A549 (cell line): ENCODE measurements at regions not wholly inside any gene's neighbourhood (a gene's known extent, or its start where the extent isn't known, plus 50 kb on each side); places are given as distances from the start of the nearest gene placed in this dataset.

ENCODE experiments used
- ATAC-seq, 2 experiments: fragments of 200-7000 bp in 1 of 2; fragments of >200 bp in 1 of 2; cut with Nextera tagmentation in 1 of 2; cut with Tn5 transposase in 1 of 2; 3 replicates each; pipeline versions ENCODE4 v1.8.0 to v1.9.1; 2018 to 2020; ENCODE audit warnings: mild to moderate bottlenecking in 1 of 2, moderate library complexity in 1 of 2
- CTCF ChIA-PET: fragments of 300-600 bp; sonication (Branson Sonifier 250); formaldehyde crosslinking; extraction: SDS; loops from one replicate; lab custom pipeline; 2021; ENCODE audit warnings: antibody characterized with exemption, inconsistent platforms; lab: Yijun Ruan, JAX
- POLR2A ChIA-PET: fragments of 350-600 bp; formaldehyde crosslinking; extraction: SDS; loops from one replicate; lab custom pipeline; 2021; ENCODE audit warnings: antibody characterized with exemption, inconsistent platforms; lab: Yijun Ruan, JAX
- DNase-seq, 2 experiments: peaks; one replicate each; pipeline versions ENCODE4 v3.0.0 to v3.0.0-alpha.2; 2011 to 2016; ENCODE audit warnings: low read depth in 1 of 2, low spot score in 1 of 2
- FAIRE-seq: peaks from 2 replicates; lab custom pipeline; 2011; peaks lifted over from hg19 to GRCh38; lab: Jason Lieb, UNC
- H3K27ac ChIP-seq, 2 experiments: fragments of >200 bp; sonication (Bioruptor Twin); formaldehyde crosslinking; 3 replicates each; pipeline ENCODE4 v1.5.1; 2016 to 2017
- H3K4me1 ChIP-seq: fragments of >200 bp; sonication (Bioruptor Twin); formaldehyde crosslinking; 3 replicates; pipeline ENCODE4 v1.6.1; 2016
- H3K4me2 ChIP-seq: fragments of >200 bp; sonication (Bioruptor Twin); formaldehyde crosslinking; 3 replicates; pipeline ENCODE4 v1.6.1; 2016
- H3K4me3 ChIP-seq: fragments of >200 bp; sonication (Bioruptor Twin); formaldehyde crosslinking; 3 replicates; pipeline ENCODE4 v1.5.1; 2016
- H3K9me3 ChIP-seq: fragments of >200 bp; sonication (Bioruptor Twin); formaldehyde crosslinking; 3 replicates; pipeline ENCODE4 v1.6.1; 2016
- CEBPB ChIP-seq, 2 experiments: fragments of >200 bp in 1 of 2; sonication (Bioruptor Twin) in 1 of 2; formaldehyde crosslinking in 1 of 2; IDR thresholded peaks; 2 replicates each; pipeline ENCODE4 v1.6.1; 2012 to 2016
- CHD4 ChIP-seq: fragments of 200-600 bp; sonication (generic); IDR thresholded peaks from 2 replicates; pipeline ENCODE4 v1.6.1; 2016; ENCODE audit warnings: antibody characterized with exemption, mild to moderate bottlenecking, borderline replicate concordance
- EHF ChIP-seq: fragments of 250-450 bp; sonication (Bioruptor Pico); IDR thresholded peaks from 2 replicates; pipeline ENCODE4 v1.5.0; 2020; ENCODE audit warnings: mild to moderate bottlenecking
- EP300 ChIP-seq, 2 experiments: fragments of >200 bp; sonication (Bioruptor Twin); formaldehyde crosslinking; IDR thresholded peaks; 2 replicates in 1 of 2; 3 replicates in 1 of 2; pipeline ENCODE4 v1.6.1; 2016 to 2017
- FOSL2 ChIP-seq, 2 experiments: fragments of 450-650 bp in 1 of 2; fragments of >200 bp in 1 of 2; sonication (Bioruptor Twin) in 1 of 2; formaldehyde crosslinking; IDR thresholded peaks; 2 replicates each; pipeline versions ENCODE4 v1.5.0 to v1.6.1; 2016 to 2020; ENCODE audit warnings: mild to moderate bottlenecking in 1 of 2, moderate library complexity in 1 of 2
- HEYL ChIP-seq: fragments of 250-450 bp; sonication (Bioruptor Pico); IDR thresholded peaks from 2 replicates; pipeline ENCODE4 v1.8.0; 2021; ENCODE audit warnings: mild to moderate bottlenecking, moderate library complexity
- HOXB13 ChIP-seq: fragments of 250-450 bp; sonication (Bioruptor Pico); IDR thresholded peaks from 2 replicates; pipeline ENCODE4 v1.5.0; 2020; ENCODE audit warnings: low read depth, mild to moderate bottlenecking, moderate library complexity
- HOXB5 ChIP-seq: fragments of 250-450 bp; sonication (Bioruptor Pico); IDR thresholded peaks from 2 replicates; pipeline ENCODE4 v1.5.0; 2020; ENCODE audit warnings: mild to moderate bottlenecking, moderate library complexity
- KDM5A ChIP-seq: fragments of 200-600 bp; sonication (generic); IDR thresholded peaks from 2 replicates; pipeline ENCODE4 v1.6.1; 2016; ENCODE audit warnings: antibody characterized with exemption, mild to moderate bottlenecking
- MAFK ChIP-seq: fragments of 450-650 bp; IDR thresholded peaks from 2 replicates; pipeline ENCODE4 v1.6.1; 2014; ENCODE audit not compliant: partially characterized antibody
- MAZ ChIP-seq: fragments of 150-350 bp; IDR thresholded peaks from 2 replicates; pipeline ENCODE4 v1.6.1; 2014; ENCODE audit warnings: antibody characterized with exemption, low read depth, low read length, borderline replicate concordance
- PHF8 ChIP-seq: fragments of 200-600 bp; sonication (generic); IDR thresholded peaks from 2 replicates; pipeline ENCODE4 v1.6.1; 2016; ENCODE audit warnings: low read depth, mild to moderate bottlenecking, antibody characterized with exemption, moderate library complexity, borderline replicate concordance
- POLR2A ChIP-seq: IDR thresholded peaks from 2 replicates; pipeline ENCODE4 v1.6.1; 2012; ENCODE audit warnings: mild to moderate bottlenecking, low read length
- POLR2AphosphoS2 ChIP-seq: conservative IDR thresholded peaks from 2 replicates; pipeline ENCODE4 v1.6.1; 2012; ENCODE audit warnings: low read length, improper control_type of control experiment, inconsistent platforms
- RARB ChIP-seq: fragments of 250-450 bp; sonication (Bioruptor Pico); IDR thresholded peaks from 2 replicates; pipeline ENCODE4 v1.8.0; 2021; ENCODE audit warnings: mild to moderate bottlenecking, moderate library complexity
- RFX5 ChIP-seq: fragments of 450-650 bp; IDR thresholded peaks from 2 replicates; pipeline ENCODE4 v1.7.1; 2014; ENCODE audit warnings: antibody characterized with exemption, mild to moderate bottlenecking, moderate library complexity
- SMC3 ChIP-seq: fragments of >200 bp; sonication (Bioruptor Twin); formaldehyde crosslinking; IDR thresholded peaks from 3 replicates; pipeline ENCODE4 v1.6.1; 2018; ENCODE audit warnings: inconsistent platforms
- SREBF2 ChIP-seq: fragments of 450-650 bp; IDR thresholded peaks from 2 replicates; pipeline ENCODE4 v1.6.1; 2014; ENCODE audit warnings: mild to moderate bottlenecking, moderate library complexity
- TFCP2L1 ChIP-seq: fragments of 250-450 bp; sonication (Bioruptor Pico); IDR thresholded peaks from 2 replicates; pipeline ENCODE4 v1.5.0; 2021; ENCODE audit warnings: mild to moderate bottlenecking
- ZNF302 ChIP-seq: fragments of 250-450 bp; sonication (Bioruptor Pico); IDR thresholded peaks from 2 replicates; pipeline ENCODE4 v1.9.0; 2021; ENCODE audit warnings: inconsistent platforms, mild to moderate bottlenecking, moderate library complexity
- ZSCAN20 ChIP-seq: fragments of 250-450 bp; sonication (Bioruptor Pico); IDR thresholded peaks from 2 replicates; pipeline ENCODE4 v1.8.0; 2022; ENCODE audit warnings: mild to moderate bottlenecking, moderate library complexity
- WGBS: methylation state at CpG from one replicate; pipeline ENCODE4 v1.1.6; 2017; ENCODE audit errors: missing lambda C conversion rate; 5-methylcytosine and 5-hydroxymethylcytosine counted together
- TF ChIP-seq, protein P1 (sequence below): IDR thresholded peaks from 2 replicates; pipeline ENCODE4 v1.6.1; 2012; ENCODE audit warnings: low read depth, borderline replicate concordance
- TF ChIP-seq, protein P2 (sequence below): IDR thresholded peaks from 2 replicates; pipeline ENCODE4 v1.6.1; 2012
- TF ChIP-seq, protein P3 (sequence below): fragments of 250-450 bp; sonication (Bioruptor Pico); IDR thresholded peaks from 2 replicates; pipeline ENCODE4 v1.5.0; 2021; ENCODE audit warnings: mild to moderate bottlenecking, moderate library complexity, borderline replicate concordance
- TF ChIP-seq, protein P4 (sequence below): fragments of >200 bp; sonication (Bioruptor Twin); formaldehyde crosslinking; IDR thresholded peaks from 3 replicates; pipeline ENCODE4 v1.6.1; 2016

DNA sequence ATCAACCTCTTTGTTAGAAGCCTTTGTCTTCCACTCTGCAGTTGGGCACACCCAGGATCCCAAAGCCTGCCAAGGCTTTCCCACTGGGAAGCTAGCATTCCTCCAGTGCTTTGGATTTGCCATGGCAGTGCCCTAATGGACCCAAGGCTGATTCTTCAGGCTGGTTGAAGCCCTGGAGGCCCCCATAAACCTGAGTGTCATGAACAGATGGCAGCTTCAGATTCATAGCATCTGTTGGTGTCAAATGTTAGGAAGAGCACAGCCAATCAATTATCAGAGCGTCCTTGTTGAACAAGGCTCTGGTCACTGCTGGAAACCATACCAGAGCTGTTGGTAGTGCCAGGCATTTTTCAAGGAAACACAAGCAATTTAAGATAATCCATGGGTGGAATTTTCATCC, 241.1 kb upstream of the KLF4 start:
- ChIA-PET CTCF (interaction anchor here (0.6 to 1.5 kb wide), 4 partner anchors 12 to 1351 kb away, joined by 3 read pairs; no protein-coding TSS in a partner anchor), POLR2A (no interaction called here)
- Histone ChIP-seq H3K4me3 (no peak overlapping the region), H3K4me1 (peaks cover 13% of the 10 kb centered on the region), H3K9me3 (no peaks in the 10 kb centered on the region), H3K4me2 (no peak overlapping the region), H3K27ac (no peak overlapping the region)
- DNase-seq: no peak
- TF ChIP-seq RFX5 (no peak), POLR2A (no peak), HEYL (CRISPR knock-in tag) (no peak), MAZ (no peak), CEBPB (IDR thresholded peaks at IDR 0.05) (no peak), RARB (CRISPR knock-in tag) (no peak)
- no peak for ATAC-seq
- FAIRE-seq: no peak
- 89% methylated on average over 1 of the region's 1 CpG for WGBS

DNA sequence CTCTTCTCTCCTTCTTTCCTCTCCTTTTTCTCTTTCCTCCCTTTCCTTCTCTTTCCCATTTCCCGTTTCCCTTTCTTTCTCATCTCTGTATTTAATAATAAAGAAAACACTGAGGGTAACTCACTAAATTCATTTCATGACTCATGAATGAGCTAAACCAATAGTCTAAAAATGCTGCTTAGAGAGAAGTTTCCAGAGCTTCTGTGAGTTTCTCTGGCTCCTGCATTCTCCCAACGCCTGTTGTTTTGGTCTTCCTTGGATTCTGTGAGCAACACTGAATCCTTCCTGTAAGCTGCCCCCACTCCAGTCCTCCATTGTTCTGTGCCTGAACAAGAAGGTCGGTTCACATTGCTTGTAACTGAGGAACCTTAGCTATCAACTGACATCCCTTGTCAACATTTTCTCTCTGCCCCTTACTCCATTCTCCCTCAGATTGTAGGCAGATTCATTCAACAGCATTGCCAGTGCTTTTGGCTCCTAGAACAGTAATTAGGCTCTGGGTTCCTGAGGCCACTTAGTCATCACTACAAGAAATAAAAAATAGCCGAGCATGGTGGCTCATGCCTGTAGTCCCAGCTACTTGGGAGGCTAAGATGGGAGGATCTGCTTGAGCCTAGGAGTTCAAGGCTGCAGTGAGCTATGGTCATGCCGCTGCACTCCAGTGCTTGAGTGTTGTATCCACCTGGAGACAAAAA, 237.7 kb upstream of the KLF4 start:
- 69% methylated on average over 5 of the region's 5 CpGs for WGBS
- ChIA-PET CTCF (no interaction called here), POLR2A (no interaction called here)
- no peaks in the 10 kb centered on the region for H3K9me3 ChIP-seq
- TF ChIP-seq, protein P1, sequence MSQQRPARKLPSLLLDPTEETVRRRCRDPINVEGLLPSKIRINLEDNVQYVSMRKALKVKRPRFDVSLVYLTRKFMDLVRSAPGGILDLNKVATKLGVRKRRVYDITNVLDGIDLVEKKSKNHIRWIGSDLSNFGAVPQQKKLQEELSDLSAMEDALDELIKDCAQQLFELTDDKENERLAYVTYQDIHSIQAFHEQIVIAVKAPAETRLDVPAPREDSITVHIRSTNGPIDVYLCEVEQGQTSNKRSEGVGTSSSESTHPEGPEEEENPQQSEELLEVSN: no peak
- TF ChIP-seq, protein P2, sequence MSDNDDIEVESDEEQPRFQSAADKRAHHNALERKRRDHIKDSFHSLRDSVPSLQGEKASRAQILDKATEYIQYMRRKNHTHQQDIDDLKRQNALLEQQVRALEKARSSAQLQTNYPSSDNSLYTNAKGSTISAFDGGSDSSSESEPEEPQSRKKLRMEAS: no peak
- TF ChIP-seq HOXB5 (CRISPR knock-in tag): no peak
- TF ChIP-seq ZNF302 (CRISPR knock-in tag): no peak
- TF ChIP-seq, protein P3, sequence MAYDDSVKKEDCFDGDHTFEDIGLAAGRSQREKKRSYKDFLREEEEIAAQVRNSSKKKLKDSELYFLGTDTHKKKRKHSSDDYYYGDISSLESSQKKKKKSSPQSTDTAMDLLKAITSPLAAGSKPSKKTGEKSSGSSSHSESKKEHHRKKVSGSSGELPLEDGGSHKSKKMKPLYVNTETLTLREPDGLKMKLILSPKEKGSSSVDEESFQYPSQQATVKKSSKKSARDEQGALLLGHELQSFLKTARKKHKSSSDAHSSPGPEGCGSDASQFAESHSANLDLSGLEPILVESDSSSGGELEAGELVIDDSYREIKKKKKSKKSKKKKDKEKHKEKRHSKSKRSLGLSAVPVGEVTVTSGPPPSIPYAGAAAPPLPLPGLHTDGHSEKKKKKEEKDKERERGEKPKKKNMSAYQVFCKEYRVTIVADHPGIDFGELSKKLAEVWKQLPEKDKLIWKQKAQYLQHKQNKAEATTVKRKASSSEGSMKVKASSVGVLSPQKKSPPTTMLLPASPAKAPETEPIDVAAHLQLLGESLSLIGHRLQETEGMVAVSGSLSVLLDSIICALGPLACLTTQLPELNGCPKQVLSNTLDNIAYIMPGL: no peak
- TF ChIP-seq ZSCAN20 (CRISPR knock-in tag): no peak
- TF ChIP-seq PHF8: no peak
- TF ChIP-seq FOSL2 (IDR thresholded peaks at IDR 0.05): no peak
- TF ChIP-seq FOSL2 (CRISPR knock-in tag; IDR thresholded peaks at IDR 0.05): no peak
- TF ChIP-seq TFCP2L1 (CRISPR knock-in tag): no peak
- TF ChIP-seq CEBPB (IDR thresholded peaks at IDR 0.05): no peak
- no peak for TF ChIP-seq SMC3
- no peak for TF ChIP-seq EHF (CRISPR knock-in tag)
- no peak for TF ChIP-seq KDM5A
- no peak overlapping the region for H3K4me3 ChIP-seq
- no peak for FAIRE-seq
- no peak overlapping the region for H3K4me2 ChIP-seq
- DNase-seq: no peak
- no peaks in the 10 kb centered on the region for H3K4me1 ChIP-seq
- no peak for ATAC-seq
- no peak overlapping the region for H3K27ac ChIP-seq

DNA sequence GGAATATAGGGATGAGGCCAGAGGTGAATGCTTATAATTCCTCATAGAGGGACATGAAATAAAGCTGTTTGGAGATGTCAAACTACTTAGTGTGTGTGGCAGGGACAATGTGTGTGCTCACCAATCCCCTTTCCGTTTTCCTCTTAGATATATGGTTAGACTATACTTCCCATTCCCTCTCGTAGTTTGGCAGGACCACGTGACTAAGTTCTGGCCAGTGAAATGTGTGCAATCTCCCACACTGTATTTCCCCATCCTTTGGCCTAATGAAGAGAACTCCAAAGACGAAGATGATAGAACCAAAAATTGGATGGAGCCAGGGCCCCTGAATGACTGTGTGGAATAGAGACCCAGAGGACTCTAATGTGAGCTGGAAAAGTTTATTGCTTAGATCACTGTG, 233.4 kb upstream of the KLF4 start:
- Histone ChIP-seq H3K4me2 (no peak overlapping the region), H3K4me1 (no peaks in the 10 kb centered on the region), H3K4me3 (no peak overlapping the region), H3K27ac (no peak overlapping the region), H3K9me3 (no peaks in the 10 kb centered on the region)
- ChIA-PET POLR2A (no interaction called here), CTCF (interaction anchor here (0.8 kb wide), 1 partner anchor 86 kb away, joined by 3 read pairs; no protein-coding TSS in a partner anchor)
- no peak for FAIRE-seq
- DNase-seq: no peak
- ATAC-seq: no peak
- TF ChIP-seq EP300 (IDR thresholded peaks at IDR 0.05) (no peak), CHD4 (no peak), RFX5 (no peak), MAFK (no peak), HOXB13 (no peak), HOXB5 (CRISPR knock-in tag) (no peak), SREBF2 (no peak), POLR2AphosphoS2 (no peak), ZSCAN20 (CRISPR knock-in tag) (no peak), SMC3 (no peak)
- TF ChIP-seq, protein P4, sequence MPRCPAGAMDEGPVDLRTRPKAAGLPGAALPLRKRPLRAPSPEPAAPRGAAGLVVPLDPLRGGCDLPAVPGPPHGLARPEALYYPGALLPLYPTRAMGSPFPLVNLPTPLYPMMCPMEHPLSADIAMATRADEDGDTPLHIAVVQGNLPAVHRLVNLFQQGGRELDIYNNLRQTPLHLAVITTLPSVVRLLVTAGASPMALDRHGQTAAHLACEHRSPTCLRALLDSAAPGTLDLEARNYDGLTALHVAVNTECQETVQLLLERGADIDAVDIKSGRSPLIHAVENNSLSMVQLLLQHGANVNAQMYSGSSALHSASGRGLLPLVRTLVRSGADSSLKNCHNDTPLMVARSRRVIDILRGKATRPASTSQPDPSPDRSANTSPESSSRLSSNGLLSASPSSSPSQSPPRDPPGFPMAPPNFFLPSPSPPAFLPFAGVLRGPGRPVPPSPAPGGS: no peak
- WGBS: 72% methylated on average over 4 of the region's 4 CpGs
